ENCODE measurements at regions not wholly inside any gene's neighbourhood (a gene's known extent, or its start where the extent isn't known, plus 50 kb on each side); places are given as distances from the start of the nearest gene placed in this dataset.
"Not testable (repeated sequence)": the region's sequence is repeated elsewhere in the genome, so short reads cannot be mapped to it uniquely, and the experiment has no call there.

- H3K9me2 ChIP-seq (ENCODE audit: insufficient read depth, low read length), result no peaks in the 10 kb centered on the region
- TF ChIP-seq REST (IDR thresholded peaks at IDR 0.05; ENCODE audit: borderline replicate concordance) (no peak), SMC3 (conservative IDR thresholded peaks at IDR 0.05; ENCODE audit: poor library complexity) (no peak), RAD21 (conservative IDR thresholded peaks at IDR 0.05) (no peak), EP300 (conservative IDR thresholded peaks at IDR 0.05; ENCODE audit: poor library complexity, severe bottlenecking) (no peak), TAF1 (IDR thresholded peaks at IDR 0.05; ENCODE audit: low read depth) (no peak), EZH2 (IDR thresholded peaks at IDR 0.05; ENCODE audit: borderline replicate concordance, insufficient read depth, low read length, poor library complexity, severe bottlenecking) (no peak), POLR2AphosphoS5 (IDR thresholded peaks at IDR 0.05) (no peak), MXI1 (conservative IDR thresholded peaks at IDR 0.05; ENCODE audit: poor library complexity, severe bottlenecking) (no peak), CTCF (IDR thresholded peaks at IDR 0.05; ENCODE audit: poor library complexity, severe bottlenecking) (no peak)
- H3K9me3 ChIP-seq (ENCODE audit: low read length), result no peaks in the 10 kb centered on the region
- no peaks in the 10 kb centered on the region for H4K20me1 ChIP-seq (ENCODE audit: insufficient read depth)
- H2AFZ ChIP-seq (ENCODE audit: low read depth, low read length), result no peak overlapping the region
- H3K27ac ChIP-seq (ENCODE audit: low read length), result no peak overlapping the region
- H3K27me3 ChIP-seq (ENCODE audit: insufficient read depth, low read depth, low read length), result no peaks in the 10 kb centered on the region
- no peak overlapping the region for H3K9ac ChIP-seq (ENCODE audit: low read length)
- H3F3A ChIP-seq (ENCODE audit: insufficient read depth, low read length, poor library complexity, severe bottlenecking), result no peaks in the 10 kb centered on the region
- no peak overlapping the region for H3K4me2 ChIP-seq (ENCODE audit: low read length)
- H3K36me3 ChIP-seq (ENCODE audit: insufficient read depth, low read length), result peaks cover 2% of the 10 kb centered on the region
- H3K4me3 ChIP-seq (ENCODE audit: low read length), result no peak overlapping the region
- no peaks in the 10 kb centered on the region for H3K79me2 ChIP-seq (replicated peaks; ENCODE audit: insufficient read depth, low read length)
These were observed 82.7 kb upstream of the NAA35 start for GRCh38 chr9:85858056-85858750.

DNA sequence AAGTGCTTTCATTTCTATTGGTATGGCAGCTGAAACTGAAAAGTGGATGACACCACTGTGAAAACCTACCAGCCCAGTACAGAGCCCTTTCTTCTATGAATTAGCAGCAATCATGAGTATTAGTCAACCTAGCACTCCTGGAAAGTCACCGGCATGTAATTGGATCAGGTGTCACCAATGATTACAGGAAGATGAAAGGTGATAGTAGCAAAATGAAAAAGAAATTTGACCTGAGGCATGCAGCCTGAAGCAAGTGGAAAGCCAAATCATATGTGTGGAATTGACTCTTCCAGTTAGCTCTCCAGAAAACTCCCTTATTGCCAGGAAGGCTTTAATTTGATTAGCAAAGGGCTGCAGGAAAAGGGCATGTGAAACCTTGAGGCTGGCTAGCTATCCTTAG, 81.2 kb upstream of the NAA35 start:
- no peak overlapping the region for H3K27ac ChIP-seq (ENCODE audit: low read length)
- no peak overlapping the region for H3K4me3 ChIP-seq (ENCODE audit: low read length)
- H3K9me2 ChIP-seq (ENCODE audit: insufficient read depth, low read length), result no peaks in the 10 kb centered on the region
- H4K20me1 ChIP-seq (ENCODE audit: insufficient read depth), result no peaks in the 10 kb centered on the region
- H3K9me3 ChIP-seq (ENCODE audit: low read length), result no peaks in the 10 kb centered on the region
- H3K9ac ChIP-seq (ENCODE audit: low read length), result no peak overlapping the region
- TF ChIP-seq TAF1 (IDR thresholded peaks at IDR 0.05; ENCODE audit: low read depth) (no peak), POLR2AphosphoS5 (IDR thresholded peaks at IDR 0.05) (no peak), CTCF (IDR thresholded peaks at IDR 0.05; ENCODE audit: poor library complexity, severe bottlenecking) (no peak), RAD21 (conservative IDR thresholded peaks at IDR 0.05) (no peak), EZH2 (IDR thresholded peaks at IDR 0.05; ENCODE audit: borderline replicate concordance, insufficient read depth, low read length, poor library complexity, severe bottlenecking) (no peak), REST (IDR thresholded peaks at IDR 0.05; ENCODE audit: borderline replicate concordance) (no peak), MXI1 (conservative IDR thresholded peaks at IDR 0.05; ENCODE audit: poor library complexity, severe bottlenecking) (no peak), SMC3 (conservative IDR thresholded peaks at IDR 0.05; ENCODE audit: poor library complexity) (no peak), EP300 (conservative IDR thresholded peaks at IDR 0.05; ENCODE audit: poor library complexity, severe bottlenecking) (no peak)
- no peaks in the 10 kb centered on the region for H3F3A ChIP-seq (ENCODE audit: insufficient read depth, low read length, poor library complexity, severe bottlenecking)
- no peaks in the 10 kb centered on the region for H3K79me2 ChIP-seq (replicated peaks; ENCODE audit: insufficient read depth, low read length)
- no peak overlapping the region for H2AFZ ChIP-seq (ENCODE audit: low read depth, low read length)
- no peak overlapping the region for H3K4me2 ChIP-seq (ENCODE audit: low read length)
- H3K36me3 ChIP-seq (ENCODE audit: insufficient read depth, low read length), result no peaks in the 10 kb centered on the region
- H3K27me3 ChIP-seq (ENCODE audit: insufficient read depth, low read depth, low read length), result no peaks in the 10 kb centered on the region

DNA sequence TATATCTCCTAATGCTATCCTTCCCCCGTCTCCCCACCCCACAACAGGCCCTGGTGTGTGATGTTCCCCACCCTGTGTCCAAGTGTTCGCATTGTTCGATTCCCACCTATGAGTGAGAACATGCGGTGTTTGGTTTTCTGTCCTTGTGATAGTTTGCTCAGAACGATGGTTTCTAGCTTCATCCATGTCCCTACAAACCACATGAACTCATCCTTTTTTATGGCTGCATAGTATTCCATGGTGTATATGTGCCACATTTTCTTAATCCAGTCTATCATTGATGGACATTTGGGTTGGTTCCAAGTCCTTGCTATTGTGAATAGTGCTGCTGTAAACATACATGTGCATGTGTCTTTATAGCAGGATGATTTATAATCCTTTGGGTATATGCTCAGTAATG, 79.1 kb upstream of the NAA35 start:
- not testable (repeated sequence) for H4K20me1 ChIP-seq (ENCODE audit: insufficient read depth); H3K79me2 ChIP-seq (replicated peaks; ENCODE audit: insufficient read depth, low read length); H3K9me2 ChIP-seq (ENCODE audit: insufficient read depth, low read length); H3K36me3 ChIP-seq (ENCODE audit: insufficient read depth, low read length); H3K27ac ChIP-seq (ENCODE audit: low read length); H3K27me3 ChIP-seq (ENCODE audit: insufficient read depth, low read depth, low read length); H3F3A ChIP-seq (ENCODE audit: insufficient read depth, low read length, poor library complexity, severe bottlenecking); H3K9ac ChIP-seq (ENCODE audit: low read length); H3K4me3 ChIP-seq (ENCODE audit: low read length); H3K9me3 ChIP-seq (ENCODE audit: low read length); H3K4me2 ChIP-seq (ENCODE audit: low read length); H2AFZ ChIP-seq (ENCODE audit: low read depth, low read length)

Measured in neural cell (in vitro differentiated cells).